H7 (cell line): ENCODE measurements at regions not wholly inside any gene's neighbourhood (a gene's known extent, or its start where the extent isn't known, plus 50 kb on each side); places are given as distances from the start of the nearest gene placed in this dataset.
"Not testable (repeated sequence)": the region's sequence is repeated elsewhere in the genome, so short reads cannot be mapped to it uniquely, and the experiment has no call there.

Experiments used
- DNase-seq: peaks from one replicate; pipeline ENCODE4 v3.0.0; 2012
- H3K27me3 ChIP-seq: 2 replicates; pipeline ENCODE4 v1.6.0; 2011; ENCODE audit warnings: mild to moderate bottlenecking, low read length; ENCODE audit not compliant: control insufficient read depth, insufficient read depth
- H3K36me3 ChIP-seq: replicated peaks from 2 replicates; pipeline ENCODE4 v1.5.1; 2011; ENCODE audit warnings: low read length; ENCODE audit not compliant: control insufficient read depth, insufficient read depth
- H3K4me3 ChIP-seq: 2 replicates; pipeline ENCODE4 v1.5.1; 2011; ENCODE audit warnings: low read depth, mild to moderate bottlenecking, control low read depth, low read length, moderate library complexity; ENCODE audit not compliant: insufficient read depth

DNA sequence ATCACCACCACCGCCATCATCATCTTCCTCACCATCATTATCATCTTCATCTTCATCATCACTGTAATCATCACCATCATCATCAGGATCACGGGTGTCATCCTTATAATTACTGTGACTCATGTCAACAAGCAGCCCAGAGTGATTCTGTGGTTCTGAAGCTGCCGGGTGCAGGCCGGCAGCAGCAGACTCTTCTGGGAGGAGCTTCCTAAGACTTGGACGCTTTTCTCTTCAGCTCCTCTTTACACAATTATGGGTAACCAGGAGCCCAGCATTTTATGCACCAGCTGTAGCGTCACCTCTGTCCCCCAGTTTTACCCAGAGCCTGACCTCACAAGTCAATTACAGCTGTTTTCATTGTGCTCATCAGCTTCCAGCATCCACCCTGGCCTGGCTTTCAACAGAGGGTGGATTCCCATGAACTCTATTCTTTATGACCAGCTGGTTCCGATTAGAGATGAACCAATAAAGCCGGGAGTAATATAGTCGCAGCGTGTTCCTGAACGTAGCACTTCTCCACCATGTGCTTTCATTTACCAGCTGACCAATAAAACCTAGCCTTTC is 275.8 kb downstream of the FOXL1 start:
- no peak for DNase-seq
- Histone ChIP-seq H3K4me3 (no peak overlapping the region), H3K27me3 (no peaks in the 10 kb centered on the region), H3K36me3 (no peaks in the 10 kb centered on the region)

DNA sequence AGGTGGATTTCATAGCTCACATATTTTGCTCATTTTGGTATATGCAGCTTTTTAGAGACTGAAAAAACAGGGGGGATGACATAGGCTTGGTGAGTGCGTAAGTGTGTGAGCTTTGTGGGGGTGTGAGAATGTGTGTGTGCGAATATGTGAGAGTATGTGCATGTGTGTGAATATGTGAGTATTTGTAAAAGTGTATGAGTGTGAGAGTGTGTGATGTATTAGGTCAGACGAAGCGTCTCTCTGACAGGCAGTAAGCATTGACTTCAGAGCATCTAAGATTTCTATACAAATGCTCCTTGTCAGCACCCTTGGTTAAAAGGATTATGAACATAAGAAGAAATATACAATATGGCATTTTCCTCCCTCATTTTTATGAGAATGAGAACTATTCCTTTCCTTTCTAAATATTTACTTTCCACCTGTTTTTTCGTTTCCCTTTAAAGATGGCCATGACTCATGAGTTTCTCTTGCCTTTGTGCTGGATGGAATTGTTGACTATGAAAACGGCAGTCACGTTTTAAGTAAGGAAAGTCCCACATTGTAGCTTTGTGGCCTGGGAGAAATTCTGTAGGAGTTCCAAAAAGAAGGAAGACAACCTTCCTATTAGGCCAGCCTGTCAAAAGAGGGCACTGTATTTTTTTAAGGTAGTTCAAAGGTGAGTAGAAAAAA is 276.4 kb downstream of the FOXL1 start:
- DNase-seq = no peak
- no peaks in the 10 kb centered on the region for H3K36me3 ChIP-seq
- H3K27me3 ChIP-seq = no peaks in the 10 kb centered on the region
- no peak overlapping the region for H3K4me3 ChIP-seq

DNA sequence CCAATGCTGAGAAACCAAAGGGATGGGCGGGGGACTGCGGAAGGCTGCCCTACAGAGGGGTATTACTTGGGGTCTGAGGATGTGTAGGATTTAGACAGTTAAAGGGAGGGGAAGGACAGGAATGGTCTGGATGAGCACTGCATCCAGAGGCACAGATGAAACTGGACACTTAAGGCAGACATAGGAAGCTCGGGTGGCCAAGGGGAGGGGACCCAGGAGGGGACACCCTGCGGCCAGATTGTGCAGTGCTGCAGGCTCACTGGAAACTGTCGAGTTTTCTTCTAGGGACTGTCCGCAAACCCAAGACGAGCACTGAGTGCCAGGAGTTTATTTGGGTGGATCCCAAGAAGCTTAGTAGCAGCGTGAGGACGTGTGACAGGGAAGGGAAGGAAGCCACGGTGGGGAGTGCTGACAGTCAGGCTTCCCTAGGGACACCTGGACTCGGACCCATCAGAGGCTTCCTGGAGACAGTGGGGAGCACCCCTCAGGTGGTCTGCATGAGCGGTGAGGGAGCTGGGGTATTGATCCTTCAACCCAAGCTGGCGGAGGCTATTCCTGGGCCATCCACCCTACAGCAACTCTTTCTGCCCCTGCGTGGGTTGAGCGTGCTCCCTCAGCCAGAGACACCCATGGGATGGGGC is 278.7 kb downstream of the FOXL1 start:
- no peak for DNase-seq
- Histone ChIP-seq H3K36me3 (no peaks in the 10 kb centered on the region), H3K4me3 (no peak overlapping the region), H3K27me3 (no peaks in the 10 kb centered on the region)

DNA sequence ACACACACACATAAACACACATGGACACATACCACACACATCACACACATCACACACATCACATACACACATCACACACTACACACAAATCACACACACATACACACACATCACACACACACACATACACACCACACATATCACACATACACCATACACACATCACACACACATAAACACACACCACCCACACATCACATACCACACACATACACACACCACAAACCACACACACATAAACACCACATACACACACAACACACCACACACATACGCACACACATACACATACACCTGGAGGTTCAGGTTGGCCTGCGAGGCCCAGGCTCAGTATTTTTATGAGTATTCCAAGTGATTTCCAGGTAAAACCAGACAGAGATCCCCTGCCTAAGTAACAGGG is 279.5 kb downstream of the FOXL1 start:
- Histone ChIP-seq H3K27me3 (no peaks in the 10 kb centered on the region), H3K4me3 (no peak overlapping the region), H3K36me3 (no peaks in the 10 kb centered on the region)
- no peak for DNase-seq

DNA sequence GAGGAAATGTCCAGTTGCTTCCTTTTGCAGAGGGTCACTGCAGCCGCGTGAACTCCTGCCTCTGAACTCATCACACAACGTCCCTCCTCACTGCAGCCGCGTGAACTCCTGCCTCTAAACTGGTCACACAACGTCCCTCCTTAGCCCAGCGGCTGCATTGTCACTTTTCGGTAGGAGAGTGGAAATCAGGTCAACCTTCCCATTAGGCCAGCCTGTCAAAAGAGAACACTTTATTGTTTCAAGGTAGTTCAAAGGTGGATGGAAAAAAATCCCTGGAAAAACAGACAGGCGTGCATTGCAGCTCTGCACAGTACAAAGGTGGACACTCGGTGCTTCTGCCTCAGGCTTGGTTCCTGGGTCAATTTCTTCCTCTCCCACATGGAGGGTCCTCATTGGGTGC is 280.2 kb downstream of the FOXL1 start:
- Histone ChIP-seq H3K27me3 (no peaks in the 10 kb centered on the region), H3K36me3 (no peaks in the 10 kb centered on the region), H3K4me3 (no peak overlapping the region)
- no peak for DNase-seq

DNA sequence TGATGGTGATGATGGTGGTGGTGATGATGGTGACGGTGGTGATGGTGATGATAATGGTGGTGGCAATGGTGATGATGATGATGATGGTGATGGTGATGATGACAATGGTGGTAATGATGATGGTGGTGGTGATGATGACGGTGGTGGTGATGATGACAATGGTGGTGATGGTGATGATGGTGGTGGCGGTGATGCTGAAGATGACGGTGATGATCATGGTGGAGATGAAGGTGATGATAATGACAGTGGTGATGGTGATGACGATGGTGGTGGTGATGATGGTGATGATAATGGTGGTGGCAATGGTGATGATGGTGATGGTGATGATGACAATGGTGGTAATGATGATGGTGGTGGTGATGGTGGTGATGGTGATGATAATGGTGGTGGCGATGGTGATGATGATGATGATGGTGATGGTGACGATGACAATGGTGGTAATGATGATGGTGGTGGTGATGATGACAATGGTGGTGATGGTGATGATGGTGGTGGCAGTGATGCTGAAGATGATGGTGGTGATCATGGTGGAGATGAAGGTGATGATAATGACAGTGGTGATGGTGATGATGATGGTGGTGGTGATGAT is 283.0 kb downstream of the FOXL1 start:
- DNase-seq, H3K27me3 ChIP-seq, H3K36me3 ChIP-seq, H3K4me3 ChIP-seq: not testable (repeated sequence)

DNA sequence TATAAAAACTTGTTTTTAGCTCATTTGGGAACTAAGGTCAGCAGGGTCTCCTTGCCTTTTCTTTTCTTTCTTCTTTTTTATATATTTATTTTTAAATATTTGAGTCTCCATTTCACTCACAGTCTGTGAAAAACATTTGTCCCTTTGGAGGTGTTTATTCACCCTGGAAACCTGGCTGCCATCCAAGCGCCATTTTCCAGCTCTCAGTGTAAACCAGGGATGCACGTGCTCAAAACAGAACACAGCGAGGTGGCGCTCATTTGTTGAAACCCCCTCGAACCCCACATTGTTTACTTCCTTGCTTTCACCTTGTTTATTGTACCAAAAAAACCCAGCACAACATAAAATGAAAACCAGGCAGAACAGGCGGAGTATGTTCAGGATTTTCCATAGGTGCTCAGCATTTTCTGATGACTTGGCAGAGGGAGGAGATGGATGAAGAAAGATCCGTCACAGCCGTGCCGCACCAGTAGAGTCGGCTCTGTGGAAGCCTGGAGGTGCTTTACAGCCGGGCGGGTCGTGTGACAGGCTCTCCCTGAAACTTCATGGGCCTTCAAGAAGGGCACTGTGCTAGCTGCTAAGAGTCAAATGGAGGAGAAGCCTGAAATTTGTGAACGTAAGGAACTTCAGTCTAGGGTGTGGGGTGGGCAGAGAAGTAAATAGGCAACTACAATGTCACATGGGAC is 284.4 kb downstream of the FOXL1 start:
- DNase-seq = no peak
- Histone ChIP-seq H3K4me3 (no peak overlapping the region), H3K36me3 (no peaks in the 10 kb centered on the region), H3K27me3 (no peaks in the 10 kb centered on the region)

DNA sequence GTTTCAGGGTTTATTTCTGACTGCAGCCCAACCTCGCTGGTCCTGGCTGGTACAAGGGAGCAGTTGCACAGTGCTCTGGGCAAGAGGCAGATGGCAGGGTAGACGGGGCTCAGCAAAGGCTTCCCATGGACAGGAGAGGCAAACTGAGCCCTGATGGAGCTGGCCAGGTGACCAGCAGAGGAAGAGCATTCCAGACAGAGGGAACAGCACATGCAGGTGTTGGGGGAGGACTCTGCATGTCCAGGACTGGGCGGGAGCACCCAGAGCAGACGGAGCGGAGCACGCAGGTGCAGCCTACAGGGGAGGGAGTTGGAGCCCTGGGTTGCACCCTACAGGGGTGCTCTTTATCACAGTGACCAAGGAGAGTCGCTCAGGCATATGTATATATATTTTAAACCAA is 285.3 kb downstream of the FOXL1 start:
- no peaks in the 10 kb centered on the region for H3K36me3 ChIP-seq
- DNase-seq = no peak
- no peaks in the 10 kb centered on the region; the same call in 1 of the 2 replicates for H3K27me3 ChIP-seq
- no peak overlapping the region for H3K4me3 ChIP-seq

DNA sequence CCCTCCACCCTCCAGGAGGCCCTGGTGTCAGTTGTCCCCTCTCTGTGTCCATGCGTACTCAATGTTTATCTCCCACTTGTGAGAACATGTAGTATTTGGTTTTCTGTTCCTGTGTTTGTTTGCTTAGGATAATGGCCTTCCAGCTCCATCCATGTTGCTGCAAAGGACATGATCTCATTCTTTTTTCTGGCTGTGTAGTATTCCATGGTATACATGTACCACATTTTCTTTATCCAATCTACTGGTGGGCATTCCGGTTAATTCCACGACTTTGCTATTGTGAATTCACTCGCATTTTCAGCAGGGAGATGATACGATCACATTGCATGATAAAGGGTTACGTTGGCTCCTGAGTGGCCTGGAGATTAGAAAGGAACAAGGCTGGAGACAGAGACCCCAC is 286.2 kb downstream of the FOXL1 start:
- Histone ChIP-seq H3K36me3 (no peaks in the 10 kb centered on the region), H3K27me3 (no peaks in the 10 kb centered on the region; the same call in 1 of the 2 replicates), H3K4me3 (no peak overlapping the region)
- no peak for DNase-seq

DNA sequence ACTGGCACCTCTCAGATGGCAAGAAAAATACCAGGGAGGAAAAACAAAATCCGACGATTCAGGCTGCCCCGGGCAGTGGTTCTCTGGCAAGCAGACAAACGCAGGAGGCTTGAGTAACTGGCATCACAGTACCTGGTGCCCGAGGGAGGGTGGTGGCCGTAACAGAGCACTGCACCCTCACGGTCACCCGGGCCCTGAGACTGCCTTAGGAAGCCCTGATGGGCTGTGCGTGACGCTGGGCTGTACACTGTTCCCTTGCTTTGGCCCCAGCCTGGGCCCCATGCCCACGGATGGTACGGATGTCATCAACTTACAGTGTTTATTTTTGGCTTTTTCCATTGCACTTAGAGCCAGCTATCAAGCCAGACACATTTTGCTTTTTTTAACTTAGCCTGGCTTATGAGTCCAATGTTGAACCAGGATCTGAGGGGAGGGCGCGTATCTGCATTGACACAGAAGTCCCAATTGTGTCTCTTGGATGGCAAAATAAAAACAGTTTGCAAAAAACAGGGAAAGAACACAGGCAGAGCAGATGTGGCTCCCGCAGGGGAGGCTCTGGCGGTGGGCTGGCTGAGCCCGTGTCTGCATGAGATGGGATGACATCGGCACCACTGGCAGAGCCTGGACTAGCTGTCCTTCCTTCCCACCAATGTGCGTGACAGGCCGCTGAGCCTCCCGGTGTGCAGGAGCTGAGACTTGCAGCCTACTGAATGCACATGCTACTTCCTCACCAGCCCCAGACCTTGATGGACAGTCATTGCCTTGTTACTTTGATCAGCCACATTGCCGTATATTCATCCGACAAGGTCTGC is 287.7 kb downstream of the FOXL1 start:
- DNase-seq = no peak
- H3K4me3 ChIP-seq = no peak overlapping the region
- no peaks in the 10 kb centered on the region; the same call in 1 of the 2 replicates for H3K27me3 ChIP-seq
- H3K36me3 ChIP-seq = no peaks in the 10 kb centered on the region

DNA sequence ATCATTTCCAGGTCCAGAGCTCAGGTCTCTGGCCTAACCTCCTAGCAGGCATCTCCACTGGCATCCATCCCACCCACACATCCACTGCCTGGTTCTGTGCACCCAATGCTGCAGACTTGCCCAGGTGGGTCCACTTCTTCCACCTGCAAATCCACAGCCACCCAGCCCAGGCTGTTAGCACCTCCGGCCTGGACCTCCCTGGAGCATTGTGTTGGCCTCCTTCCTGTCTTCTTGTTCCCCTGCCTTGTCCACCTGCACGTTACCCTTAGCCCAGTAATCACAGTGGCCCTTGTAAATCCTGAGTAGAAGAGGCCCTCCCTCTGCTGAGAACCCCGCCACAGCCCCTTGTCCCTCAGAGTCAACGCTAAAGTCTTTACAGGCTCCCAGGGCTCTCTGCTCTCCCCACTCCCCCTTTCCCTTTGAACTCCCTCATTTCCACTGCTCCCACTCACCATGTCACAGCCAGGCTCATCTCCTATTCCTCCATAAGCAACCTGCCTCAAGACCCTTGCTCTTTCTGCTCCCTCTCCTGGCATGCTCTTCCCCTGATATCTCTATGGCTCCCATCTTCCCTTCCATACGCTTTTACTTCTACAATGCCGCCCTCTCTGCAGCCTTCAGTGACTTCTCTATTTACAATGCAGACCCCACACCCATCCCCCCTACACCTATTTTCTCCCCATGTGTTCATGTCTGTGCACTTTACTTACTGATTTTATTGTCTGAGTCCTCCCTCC is 288.8 kb downstream of the FOXL1 start:
- Histone ChIP-seq H3K36me3 (no peaks in the 10 kb centered on the region), H3K4me3 (no peak overlapping the region), H3K27me3 (no peaks in the 10 kb centered on the region; the same call in 1 of the 2 replicates)
- no peak for DNase-seq

DNA sequence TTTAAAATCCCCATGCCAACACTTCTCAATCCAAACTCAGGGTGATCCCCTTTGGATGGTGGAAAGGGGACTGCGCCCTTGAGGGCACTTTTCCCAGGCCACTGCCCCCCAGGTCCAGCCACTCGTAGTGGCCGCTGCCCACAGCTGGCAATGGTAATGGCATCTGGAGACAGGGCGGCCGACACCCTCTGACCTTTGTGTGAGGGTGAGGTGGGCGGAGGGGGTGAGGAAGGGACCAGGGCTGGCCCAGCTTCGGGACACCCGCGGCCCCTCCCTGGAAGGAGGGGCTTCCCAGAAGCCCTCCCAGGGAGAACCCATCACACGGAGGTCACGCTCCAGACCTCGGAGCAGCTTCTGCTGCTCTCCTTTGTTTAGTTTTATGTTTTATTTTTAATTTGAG is 289.7 kb downstream of the FOXL1 start:
- DNase-seq = no peak
- H3K36me3 ChIP-seq = no peaks in the 10 kb centered on the region
- no peaks in the 10 kb centered on the region; the same call in 1 of the 2 replicates for H3K27me3 ChIP-seq
- H3K4me3 ChIP-seq = no peak overlapping the region

DNA sequence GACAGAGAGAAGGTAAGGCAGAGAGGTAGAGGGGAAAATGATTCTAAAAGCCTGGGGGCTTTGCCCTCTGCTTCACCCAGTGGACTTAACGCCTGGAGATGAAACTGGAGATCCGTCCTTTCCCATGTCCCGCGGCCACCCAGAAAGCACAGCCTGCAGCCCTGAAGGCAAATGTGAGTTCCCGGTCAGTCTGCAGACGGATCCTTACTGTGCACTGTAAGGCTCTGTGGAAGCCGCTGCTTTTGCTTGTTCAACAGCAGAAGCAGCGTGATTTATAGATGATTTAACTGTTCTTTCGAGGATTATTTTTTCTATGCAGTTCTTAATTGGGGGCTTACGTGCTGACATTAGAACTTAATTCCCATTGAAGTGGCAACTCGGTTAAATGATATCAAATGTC is 290.4 kb downstream of the FOXL1 start:
- DNase-seq = no peak
- Histone ChIP-seq H3K27me3 (no peaks in the 10 kb centered on the region; the same call in 1 of the 2 replicates), H3K36me3 (no peaks in the 10 kb centered on the region), H3K4me3 (no peak overlapping the region)
